GM12892 (cell line): ENCODE measurements at regions not wholly inside any gene's neighbourhood (a gene's known extent, or its start where the extent isn't known, plus 50 kb on each side); places are given as distances from the start of the nearest gene placed in this dataset.

Experiments
- POLR2A ChIP-seq: IDR thresholded peaks from 2 replicates; pipeline ENCODE4 v1.6.1; 2011; ENCODE audit warnings: low read depth, low read length, control low read depth
- POLR2AphosphoS5 ChIP-seq: IDR thresholded peaks from 2 replicates; pipeline ENCODE4 v1.6.1; 2011; ENCODE audit warnings: low read depth, low read length, control low read depth
- TAF1 ChIP-seq: IDR thresholded peaks from 2 replicates; pipeline ENCODE4 v1.6.1; 2011; ENCODE audit warnings: low read depth, mild to moderate bottlenecking, control low read depth, low read length, borderline replicate concordance

GRCh38 chr20:22232473-22232872, 351.9 kb downstream of the FOXA2 start:
- TF ChIP-seq POLR2AphosphoS5 (no peak), POLR2A (no peak), TAF1 (no peak)
